ENCODE measurements at regions not wholly inside any gene's neighbourhood (a gene's known extent, or its start where the extent isn't known, plus 50 kb on each side); places are given as distances from the start of the nearest gene placed in this dataset.
"Not testable (repeated sequence)": the region's sequence is repeated elsewhere in the genome, so short reads cannot be mapped to it uniquely, and the experiment has no call there.

- no peak for DNase-seq
- Mint-ChIP-seq H3K9me3 (no peaks in the 10 kb centered on the region), H3K36me3 (ENCODE audit: low read depth) (peaks cover 6% of the 10 kb centered on the region), H3K4me1 (ENCODE audit: low read depth) (no peaks in the 10 kb centered on the region), H3K27ac (no peak overlapping the region), H3K27me3 (no peaks in the 10 kb centered on the region), H3K4me3 (no peak overlapping the region)
Observed at GRCh38 chr7:66467887-66468286, 160.8 kb upstream of the KCTD7 start.

GRCh38 chr7:66473064-66473463 is 155.6 kb upstream of the KCTD7 start:
- H3K36me3 Mint-ChIP-seq (ENCODE audit: low read depth): peaks cover 45% of the 10 kb centered on the region
- not testable (repeated sequence) for H3K27me3 Mint-ChIP-seq; H3K4me1 Mint-ChIP-seq (ENCODE audit: low read depth); DNase-seq; H3K27ac Mint-ChIP-seq; H3K9me3 Mint-ChIP-seq; H3K4me3 Mint-ChIP-seq

- H3K36me3 Mint-ChIP-seq (ENCODE audit: low read depth): peaks cover 57% of the 10 kb centered on the region
- no peak overlapping the region for H3K4me3 Mint-ChIP-seq
- no peaks in the 10 kb centered on the region for H3K9me3 Mint-ChIP-seq
- DNase-seq: no peak
- no peak overlapping the region for H3K27ac Mint-ChIP-seq
- no peaks in the 10 kb centered on the region for H3K27me3 Mint-ChIP-seq
- no peaks in the 10 kb centered on the region for H3K4me1 Mint-ChIP-seq (ENCODE audit: low read depth)
Observed at GRCh38 chr7:66474441-66474840, 154.2 kb upstream of the KCTD7 start.

- DNase-seq; H3K9me3 Mint-ChIP-seq; H3K27ac Mint-ChIP-seq; H3K4me1 Mint-ChIP-seq (ENCODE audit: low read depth); H3K27me3 Mint-ChIP-seq; H3K4me3 Mint-ChIP-seq: not testable (repeated sequence)
- peaks cover 67% of the 10 kb centered on the region for H3K36me3 Mint-ChIP-seq (ENCODE audit: low read depth)
Observed at GRCh38 chr7:66476056-66476455, 152.6 kb upstream of the KCTD7 start.

- H3K36me3 Mint-ChIP-seq (ENCODE audit: low read depth): peaks cover 80% of the 10 kb centered on the region
- H3K4me3 Mint-ChIP-seq; DNase-seq; H3K27ac Mint-ChIP-seq; H3K9me3 Mint-ChIP-seq; H3K4me1 Mint-ChIP-seq (ENCODE audit: low read depth); H3K27me3 Mint-ChIP-seq: not testable (repeated sequence)
Observed at GRCh38 chr7:66477822-66478397, 150.8 kb upstream of the KCTD7 start.

GRCh38 chr7:66481229-66481628 is 147.5 kb upstream of the KCTD7 start:
- not testable (repeated sequence) for H3K9me3 Mint-ChIP-seq; H3K27ac Mint-ChIP-seq; H3K27me3 Mint-ChIP-seq; H3K4me1 Mint-ChIP-seq (ENCODE audit: low read depth); H3K4me3 Mint-ChIP-seq; DNase-seq
- H3K36me3 Mint-ChIP-seq (ENCODE audit: low read depth): peaks cover 73% of the 10 kb centered on the region

GRCh38 chr7:66489065-66489464 is 139.6 kb upstream of the KCTD7 start:
- Mint-ChIP-seq H3K36me3 (ENCODE audit: low read depth) (peaks cover 22% of the 10 kb centered on the region), H3K4me1 (ENCODE audit: low read depth) (peaks cover 13% of the 10 kb centered on the region)
- not testable (repeated sequence) for DNase-seq, H3K27me3 Mint-ChIP-seq, H3K27ac Mint-ChIP-seq, H3K9me3 Mint-ChIP-seq, H3K4me3 Mint-ChIP-seq

- H3K9me3 Mint-ChIP-seq, H3K27me3 Mint-ChIP-seq, DNase-seq, H3K27ac Mint-ChIP-seq, H3K4me3 Mint-ChIP-seq: not testable (repeated sequence)
- Mint-ChIP-seq H3K36me3 (ENCODE audit: low read depth) (peaks cover 21% of the 10 kb centered on the region), H3K4me1 (ENCODE audit: low read depth) (peaks cover 13% of the 10 kb centered on the region)
Observed at GRCh38 chr7:66489741-66490140, 138.9 kb upstream of the KCTD7 start.

- not testable (repeated sequence) for H3K27ac Mint-ChIP-seq, H3K4me3 Mint-ChIP-seq
Observed at GRCh38 chr7:66490979-66491378, 137.7 kb upstream of the KCTD7 start.

GRCh38 chr7:66492405-66492804 is 136.3 kb upstream of the KCTD7 start:
- H3K9me3 Mint-ChIP-seq, DNase-seq, H3K27me3 Mint-ChIP-seq: not testable (repeated sequence)
- Mint-ChIP-seq H3K4me3 (peak overlapping the region; percentile 92), H3K27ac (peak overlapping the region; percentile 97), H3K4me1 (ENCODE audit: low read depth) (peaks cover 20% of the 10 kb centered on the region), H3K36me3 (ENCODE audit: low read depth) (peaks cover 12% of the 10 kb centered on the region)

More at GRCh38 chr7:66490979-66491378, 137.7 kb upstream of the KCTD7 start:
- H3K4me1 Mint-ChIP-seq (ENCODE audit: low read depth): peaks cover 19% of the 10 kb centered on the region
- H3K9me3 Mint-ChIP-seq, H3K27me3 Mint-ChIP-seq, DNase-seq: not testable (repeated sequence)
- H3K36me3 Mint-ChIP-seq (ENCODE audit: low read depth): peaks cover 12% of the 10 kb centered on the region

- peaks cover 12% of the 10 kb centered on the region for H3K36me3 Mint-ChIP-seq (ENCODE audit: low read depth)
- H3K9me3 Mint-ChIP-seq: no peaks in the 10 kb centered on the region
- peak overlapping the region; percentile 92 for H3K4me3 Mint-ChIP-seq
- H3K4me1 Mint-ChIP-seq (ENCODE audit: low read depth): peaks cover 20% of the 10 kb centered on the region
- peak; percentile 97 for DNase-seq
- peak overlapping the region; percentile 97 for H3K27ac Mint-ChIP-seq
- no peaks in the 10 kb centered on the region for H3K27me3 Mint-ChIP-seq
Observed at GRCh38 chr7:66493235-66494205, 135.2 kb upstream of the KCTD7 start.

GRCh38 chr7:66497346-66497745 is 131.3 kb upstream of the KCTD7 start:
- peaks cover 7% of the 10 kb centered on the region for H3K36me3 Mint-ChIP-seq (ENCODE audit: low read depth)
- H3K27ac Mint-ChIP-seq: no peak overlapping the region
- no peaks in the 10 kb centered on the region for H3K9me3 Mint-ChIP-seq
- DNase-seq: no peak
- peaks cover 16% of the 10 kb centered on the region for H3K4me1 Mint-ChIP-seq (ENCODE audit: low read depth)
- no peaks in the 10 kb centered on the region for H3K27me3 Mint-ChIP-seq
- H3K4me3 Mint-ChIP-seq: no peak overlapping the region

GRCh38 chr7:66500087-66500486 is 128.6 kb upstream of the KCTD7 start:
- H3K4me1 Mint-ChIP-seq (ENCODE audit: low read depth): peaks cover 7% of the 10 kb centered on the region
- no peak for DNase-seq
- H3K4me3 Mint-ChIP-seq: no peak overlapping the region
- H3K9me3 Mint-ChIP-seq: no peaks in the 10 kb centered on the region
- H3K36me3 Mint-ChIP-seq (ENCODE audit: low read depth): no peaks in the 10 kb centered on the region
- H3K27ac Mint-ChIP-seq: no peak overlapping the region
- peaks cover 1% of the 10 kb centered on the region for H3K27me3 Mint-ChIP-seq

GRCh38 chr7:66502230-66503035 is 126.2 kb upstream of the KCTD7 start:
- H3K4me1 Mint-ChIP-seq (ENCODE audit: low read depth): peaks cover 12% of the 10 kb centered on the region
- no peak overlapping the region for H3K4me3 Mint-ChIP-seq
- no peaks in the 10 kb centered on the region for H3K9me3 Mint-ChIP-seq
- no peaks in the 10 kb centered on the region for H3K36me3 Mint-ChIP-seq (ENCODE audit: low read depth)
- H3K27ac Mint-ChIP-seq: no peak overlapping the region
- peaks cover 19% of the 10 kb centered on the region for H3K27me3 Mint-ChIP-seq
- DNase-seq: no peak

Measured in activated T-cell treated with anti-CD3 and anti-CD28 coated beads, Interleukin-2, amount 50 U/mL, for 24 hours (primary cell).